DOHH2 (cell line): ENCODE measurements at regions not wholly inside any gene's neighbourhood (a gene's known extent, or its start where the extent isn't known, plus 50 kb on each side); places are given as distances from the start of the nearest gene placed in this dataset.

Experiments used
- CTCF ChIP-seq: fragments of 200-600 bp; sonication (generic); IDR thresholded peaks from one replicate; pipeline ENCODE4 v1.5.1; 2014; ENCODE audit warnings: antibody characterized with exemption, mild to moderate bottlenecking, low read depth, low read length; ENCODE audit not compliant: poor library complexity, severe bottlenecking
- EZH2phosphoT487 ChIP-seq: fragments of 200-600 bp; sonication (generic); IDR thresholded peaks from 2 replicates; pipeline ENCODE4 v1.6.1; 2017; ENCODE audit warnings: borderline replicate concordance, mild to moderate bottlenecking, antibody characterized with exemption, low read length, moderate library complexity, mixed read lengths

- TF ChIP-seq CTCF (no peak), EZH2phosphoT487 (no peak)
Measured at GRCh38 chr12:92339198-92339821, 193.7 kb upstream of the BTG1 start.
